Keratinocyte (primary cell): ENCODE measurements at regions not wholly inside any gene's neighbourhood (a gene's known extent, or its start where the extent isn't known, plus 50 kb on each side); places are given as distances from the start of the nearest gene placed in this dataset.

Experiments used
- DNase-seq: peaks from one replicate; pipeline ENCODE4 v3.0.0-alpha.2; 2011; ENCODE audit warnings: low read depth, missing footprints, low spot score
- FAIRE-seq: peaks from 2 replicates; lab custom pipeline; 2011; peaks lifted over from hg19 to GRCh38; lab: Jason Lieb, UNC
- H2AFZ ChIP-seq: 2 replicates; pipeline ENCODE4 v1.6.0; 2012; ENCODE audit warnings: low read length, control low read depth, inconsistent platforms; ENCODE audit not compliant: control insufficient read depth
- H3K27ac ChIP-seq: 2 replicates; pipeline ENCODE4 v1.5.1; 2011; ENCODE audit warnings: low read length; ENCODE audit not compliant: control insufficient read depth, insufficient read depth
- H3K27me3 ChIP-seq: 3 replicates; pipeline ENCODE4 v1.6.0; 2011; ENCODE audit warnings: low read length; ENCODE audit not compliant: control insufficient read depth, insufficient read depth; ENCODE audit errors: extremely low read depth
- H3K36me3 ChIP-seq, 2 experiments: 2 replicates in 1 of 2; 3 replicates in 1 of 2; pipeline ENCODE4 v1.5.1; 2011; ENCODE audit warnings: low read length in 2 of 2, mild to moderate bottlenecking in 1 of 2; ENCODE audit not compliant: control insufficient read depth in 2 of 2, insufficient read depth in 2 of 2; ENCODE audit errors: extremely low read depth in 1 of 2
- H3K4me1 ChIP-seq: 3 replicates; pipeline ENCODE4 v1.5.1; 2011; ENCODE audit warnings: low read length; ENCODE audit not compliant: control insufficient read depth, insufficient read depth; ENCODE audit errors: extremely low read depth
- H3K4me2 ChIP-seq: 3 replicates; pipeline ENCODE4 v1.6.0; 2011; ENCODE audit warnings: low read depth, low read length; ENCODE audit not compliant: control insufficient read depth, insufficient read depth; ENCODE audit errors: extremely low read depth
- H3K4me3 ChIP-seq, 3 experiments: fragments of 200-600 bp in 1 of 3; sonication (generic) in 1 of 3; 2 replicates in 2 of 3; 3 replicates in 1 of 3; pipeline ENCODE4 v1.5.1; 2011 to 2016; ENCODE audit warnings: low read length in 3 of 3, mild to moderate bottlenecking in 3 of 3, control low read depth in 2 of 3, inconsistent platforms in 1 of 3, low read depth in 1 of 3, mixed read lengths in 1 of 3, mixed run types in 1 of 3, moderate library complexity in 1 of 3; ENCODE audit not compliant: control insufficient read depth in 2 of 3, insufficient read depth in 2 of 3; ENCODE audit errors: extremely low read depth in 1 of 3
- H3K79me2 ChIP-seq: 2 replicates; pipeline ENCODE4 v1.6.0; 2012; ENCODE audit warnings: low read length; ENCODE audit not compliant: control insufficient read depth, insufficient read depth
- H3K9ac ChIP-seq: 3 replicates; pipeline ENCODE4 v1.6.0; 2011; ENCODE audit warnings: low read length; ENCODE audit not compliant: control insufficient read depth, insufficient read depth; ENCODE audit errors: extremely low read depth
- H3K9me1 ChIP-seq: 3 replicates; pipeline ENCODE4 v1.6.0; 2011; ENCODE audit warnings: low read length; ENCODE audit not compliant: control insufficient read depth, insufficient read depth; ENCODE audit errors: extremely low read depth
- H3K9me3 ChIP-seq: 2 replicates; pipeline ENCODE4 v1.5.1; 2012; ENCODE audit warnings: low read depth, low read length; ENCODE audit not compliant: control insufficient read depth
- H4K20me1 ChIP-seq: 3 replicates; pipeline ENCODE4 v1.6.0; 2011; ENCODE audit warnings: low read length; ENCODE audit not compliant: control insufficient read depth, insufficient read depth; ENCODE audit errors: extremely low read depth
- EZH2 ChIP-seq: IDR thresholded peaks from one replicate; pipeline ENCODE4 v1.6.1; 2012; ENCODE audit warnings: inconsistent platforms, mild to moderate bottlenecking, low read length, moderate library complexity
- dilution Hi-C: fragments of 300-500 bp; cut with MboI; formaldehyde crosslinking; loops from one replicate; pipeline ENCODE4 v1.7.0; 2020; ENCODE audit warnings: low sequenced_read_pairs; ENCODE audit not compliant: extremely low pct_ligation_motif_present
- TF ChIP-seq, protein P1 (sequence below), 3 experiments: IDR thresholded peaks in 1 of 3; conservative IDR thresholded peaks in 1 of 3; optimal IDR thresholded peaks in 1 of 3; 2 replicates in 2 of 3; 3 replicates in 1 of 3; pipeline versions ENCODE3 to v1.5.1; 2011; ENCODE audit warnings: low read length in 3 of 3, mild to moderate bottlenecking in 3 of 3, moderate library complexity in 2 of 3, control low read depth in 1 of 3, inconsistent platforms in 1 of 3; ENCODE audit not compliant: insufficient read depth in 2 of 3; ENCODE audit errors: extremely low read depth in 1 of 3

DNA sequence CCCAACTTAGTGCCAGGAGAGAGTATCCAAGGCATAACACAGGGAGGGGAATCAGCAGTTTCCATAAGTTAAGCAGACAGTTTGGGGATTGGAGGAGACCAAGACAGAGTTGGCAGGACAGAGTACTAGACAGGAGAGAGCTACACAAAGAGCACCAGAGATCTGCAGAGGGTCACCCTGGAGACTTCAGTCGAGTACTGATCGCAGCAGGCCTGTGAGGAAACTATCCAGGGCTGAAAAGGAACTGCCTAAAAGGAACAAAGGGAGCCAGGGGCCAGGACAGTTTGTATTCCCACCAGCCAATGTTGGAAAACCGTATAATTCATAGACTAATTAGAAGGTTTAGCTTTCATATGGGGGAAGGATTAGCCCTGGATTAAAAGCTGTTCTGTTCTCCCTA lies 80.6 kb upstream of the ENPP6 start:
- H2AFZ ChIP-seq = no peak overlapping the region
- dilution Hi-C loops = no loop called here

DNA sequence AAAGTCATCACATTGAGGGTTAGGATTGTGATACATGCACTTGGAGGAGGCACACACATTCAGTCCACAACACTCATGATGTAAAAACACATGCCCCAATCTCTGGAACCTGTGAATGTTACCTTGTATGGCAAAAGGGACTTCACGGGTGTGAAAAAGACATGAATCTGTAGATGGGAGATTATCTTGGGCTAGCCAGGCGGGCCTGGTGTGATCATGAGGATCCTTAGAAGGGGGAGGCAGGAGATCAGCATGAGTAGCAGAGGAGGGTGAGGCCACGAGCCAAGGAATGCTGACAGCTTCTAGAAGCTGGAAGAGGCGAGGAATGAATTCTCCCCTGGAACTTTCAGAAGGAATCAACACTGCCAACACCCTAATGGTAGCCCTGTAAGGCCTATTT lies 77.5 kb upstream of the ENPP6 start:
- FAIRE-seq = no peak

More for the DNA sequence above, 80.6 kb upstream of the ENPP6 start:
- TF ChIP-seq EZH2 = no peak
- TF ChIP-seq, protein P1, sequence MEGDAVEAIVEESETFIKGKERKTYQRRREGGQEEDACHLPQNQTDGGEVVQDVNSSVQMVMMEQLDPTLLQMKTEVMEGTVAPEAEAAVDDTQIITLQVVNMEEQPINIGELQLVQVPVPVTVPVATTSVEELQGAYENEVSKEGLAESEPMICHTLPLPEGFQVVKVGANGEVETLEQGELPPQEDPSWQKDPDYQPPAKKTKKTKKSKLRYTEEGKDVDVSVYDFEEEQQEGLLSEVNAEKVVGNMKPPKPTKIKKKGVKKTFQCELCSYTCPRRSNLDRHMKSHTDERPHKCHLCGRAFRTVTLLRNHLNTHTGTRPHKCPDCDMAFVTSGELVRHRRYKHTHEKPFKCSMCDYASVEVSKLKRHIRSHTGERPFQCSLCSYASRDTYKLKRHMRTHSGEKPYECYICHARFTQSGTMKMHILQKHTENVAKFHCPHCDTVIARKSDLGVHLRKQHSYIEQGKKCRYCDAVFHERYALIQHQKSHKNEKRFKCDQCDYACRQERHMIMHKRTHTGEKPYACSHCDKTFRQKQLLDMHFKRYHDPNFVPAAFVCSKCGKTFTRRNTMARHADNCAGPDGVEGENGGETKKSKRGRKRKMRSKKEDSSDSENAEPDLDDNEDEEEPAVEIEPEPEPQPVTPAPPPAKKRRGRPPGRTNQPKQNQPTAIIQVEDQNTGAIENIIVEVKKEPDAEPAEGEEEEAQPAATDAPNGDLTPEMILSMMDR (optimal IDR thresholded peaks at IDR 0.05 in 1 of 3, IDR thresholded peaks at IDR 0.05 in 1 of 3, conservative IDR thresholded peaks at IDR 0.05 in 1 of 3; ENCODE audit: extremely low read depth in 1 of 3, insufficient read depth in 2 of 3, low read length in 3 of 3) = no peak
- Histone ChIP-seq H3K27me3 (no peaks in the 10 kb centered on the region), H4K20me1 (no peaks in the 10 kb centered on the region), H3K36me3 (no peaks in the 10 kb centered on the region), H3K9ac (no peak overlapping the region), H3K9me3 (no peaks in the 10 kb centered on the region), H3K4me2 (no peak overlapping the region), H3K27ac (no peak overlapping the region), H3K4me1 (no peaks in the 10 kb centered on the region), H3K9me1 (no peaks in the 10 kb centered on the region), H3K79me2 (no peaks in the 10 kb centered on the region), H3K4me3 (no peak overlapping the region)
- DNase-seq (no peak), FAIRE-seq (no peak)

More for the DNA sequence above, 77.5 kb upstream of the ENPP6 start:
- Histone ChIP-seq H3K9me1 (no peaks in the 10 kb centered on the region), H3K4me3 (no peak overlapping the region), H4K20me1 (no peaks in the 10 kb centered on the region), H3K79me2 (no peaks in the 10 kb centered on the region), H3K27me3 (no peaks in the 10 kb centered on the region), H3K9ac (no peak overlapping the region), H3K36me3 (no peaks in the 10 kb centered on the region), H3K4me1 (no peaks in the 10 kb centered on the region), H3K27ac (no peak overlapping the region), H3K4me2 (no peak overlapping the region), H2AFZ (no peak overlapping the region), H3K9me3 (no peaks in the 10 kb centered on the region)
- TF ChIP-seq EZH2 = no peak
- TF ChIP-seq, protein P1 (optimal IDR thresholded peaks at IDR 0.05 in 1 of 3, IDR thresholded peaks at IDR 0.05 in 1 of 3, conservative IDR thresholded peaks at IDR 0.05 in 1 of 3; ENCODE audit: extremely low read depth in 1 of 3, insufficient read depth in 2 of 3, low read length in 3 of 3) = no peak
- dilution Hi-C loops = no loop called here
- no peak for DNase-seq
